Epithelial cell of esophagus (primary cell): ENCODE measurements at regions not wholly inside any gene's neighbourhood (a gene's known extent, or its start where the extent isn't known, plus 50 kb on each side); places are given as distances from the start of the nearest gene placed in this dataset.

Experiments
- DNase-seq: peaks from one replicate; pipeline ENCODE4 v3.0.0; 2010; ENCODE audit warnings: low read depth
- H3K4me3 ChIP-seq: 2 replicates; pipeline ENCODE4 v1.5.1; 2011; ENCODE audit warnings: mild to moderate bottlenecking, low read length, control low read depth
- TF ChIP-seq, protein P1 (sequence below): IDR thresholded peaks from 2 replicates; pipeline ENCODE4 v1.5.1; 2011; ENCODE audit warnings: low read depth, mild to moderate bottlenecking, low read length, control low read depth, inconsistent platforms; ENCODE audit not compliant: insufficient read depth; ENCODE audit errors: missing control alignments

DNA sequence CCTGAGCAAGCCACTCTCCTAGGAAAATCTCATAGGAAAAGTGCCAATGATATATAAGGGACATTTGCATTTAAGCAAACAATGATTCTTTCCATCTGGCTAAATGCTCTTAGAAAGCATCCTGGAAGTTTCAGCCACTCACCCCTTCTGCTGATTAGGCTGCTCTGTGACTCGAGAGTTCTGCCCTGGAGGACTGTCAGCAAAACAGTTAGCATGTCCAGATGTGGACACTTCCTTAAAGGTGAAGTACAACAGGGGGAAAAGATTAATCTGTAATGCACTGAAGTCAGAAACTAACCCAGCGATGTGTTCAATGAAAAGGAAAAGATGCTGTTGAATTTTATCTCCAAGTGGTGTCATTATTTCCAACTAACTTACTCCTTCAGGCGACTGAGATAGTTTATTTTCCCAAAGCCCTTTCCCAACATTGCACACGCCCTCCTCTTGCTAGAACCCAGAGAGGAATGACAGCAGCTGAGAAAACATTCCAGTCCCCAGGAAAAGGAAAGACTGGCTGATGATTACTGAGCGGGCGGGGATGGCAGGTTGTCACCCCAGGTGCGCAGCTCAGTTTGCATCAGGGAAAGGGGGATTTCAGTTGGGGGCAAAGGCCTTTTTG is 214.0 kb downstream of the SS18 start:
- DNase-seq, result no peak
- no peak overlapping the region for H3K4me3 ChIP-seq

DNA sequence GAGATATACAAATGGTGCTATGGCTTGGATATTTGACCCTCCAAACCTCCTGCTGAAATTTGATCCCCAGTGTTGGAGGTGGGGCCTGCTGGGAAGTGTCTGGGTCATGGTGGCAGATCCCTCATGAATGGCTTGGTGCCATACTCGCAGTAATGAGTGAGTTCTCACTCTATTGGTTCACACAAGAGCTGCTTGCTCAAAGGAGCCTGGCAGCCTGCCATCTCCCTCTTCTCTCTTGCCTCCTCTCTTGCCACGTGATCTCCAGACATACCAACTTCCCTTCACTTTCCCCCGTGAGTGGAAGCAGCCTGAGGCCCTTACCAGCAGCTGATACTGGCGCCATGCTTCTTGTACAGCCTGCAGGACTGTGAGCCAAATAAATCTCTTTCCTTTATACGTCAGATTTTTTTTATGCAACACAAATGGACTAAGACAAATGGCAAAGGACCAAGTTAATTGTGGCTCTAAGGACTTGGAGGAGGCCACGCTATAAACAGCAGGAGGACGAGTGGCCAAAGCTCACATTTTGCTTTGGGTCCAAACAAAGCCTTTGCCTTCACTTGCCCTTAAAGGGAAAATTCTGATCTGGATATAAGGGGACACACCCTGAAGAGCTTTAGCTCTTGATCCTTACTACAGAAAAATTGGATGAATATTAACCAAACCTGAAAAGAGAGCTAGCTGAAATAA is 214.7 kb downstream of the SS18 start:
- H3K4me3 ChIP-seq, result no peak overlapping the region
- TF ChIP-seq, protein P1, sequence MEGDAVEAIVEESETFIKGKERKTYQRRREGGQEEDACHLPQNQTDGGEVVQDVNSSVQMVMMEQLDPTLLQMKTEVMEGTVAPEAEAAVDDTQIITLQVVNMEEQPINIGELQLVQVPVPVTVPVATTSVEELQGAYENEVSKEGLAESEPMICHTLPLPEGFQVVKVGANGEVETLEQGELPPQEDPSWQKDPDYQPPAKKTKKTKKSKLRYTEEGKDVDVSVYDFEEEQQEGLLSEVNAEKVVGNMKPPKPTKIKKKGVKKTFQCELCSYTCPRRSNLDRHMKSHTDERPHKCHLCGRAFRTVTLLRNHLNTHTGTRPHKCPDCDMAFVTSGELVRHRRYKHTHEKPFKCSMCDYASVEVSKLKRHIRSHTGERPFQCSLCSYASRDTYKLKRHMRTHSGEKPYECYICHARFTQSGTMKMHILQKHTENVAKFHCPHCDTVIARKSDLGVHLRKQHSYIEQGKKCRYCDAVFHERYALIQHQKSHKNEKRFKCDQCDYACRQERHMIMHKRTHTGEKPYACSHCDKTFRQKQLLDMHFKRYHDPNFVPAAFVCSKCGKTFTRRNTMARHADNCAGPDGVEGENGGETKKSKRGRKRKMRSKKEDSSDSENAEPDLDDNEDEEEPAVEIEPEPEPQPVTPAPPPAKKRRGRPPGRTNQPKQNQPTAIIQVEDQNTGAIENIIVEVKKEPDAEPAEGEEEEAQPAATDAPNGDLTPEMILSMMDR, result no peak
- DNase-seq, result no peak

More for the DNA sequence above, 214.0 kb downstream of the SS18 start:
- TF ChIP-seq, protein P1, result no peak

DNA sequence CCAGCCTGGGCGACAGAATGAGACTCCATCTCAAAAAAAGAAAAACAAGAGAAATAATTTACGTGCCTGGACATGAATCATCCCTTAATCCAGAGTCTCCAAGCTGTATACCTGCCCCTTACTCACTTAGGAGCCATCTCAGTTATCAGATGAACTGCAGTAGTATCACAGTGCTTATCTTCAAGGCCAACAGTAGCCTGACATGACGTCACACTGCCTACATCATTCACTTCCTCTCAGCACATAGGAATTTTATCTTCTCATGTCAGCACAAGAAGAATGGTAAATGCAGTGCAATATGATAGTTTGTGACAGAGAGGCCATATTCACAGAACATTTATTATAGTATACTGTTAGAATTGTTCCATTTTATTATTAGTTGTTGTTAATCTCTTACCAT is 216.6 kb downstream of the SS18 start:
- TF ChIP-seq, protein P1, result no peak
- DNase-seq, result peak; percentile 4
- no peak overlapping the region for H3K4me3 ChIP-seq

DNA sequence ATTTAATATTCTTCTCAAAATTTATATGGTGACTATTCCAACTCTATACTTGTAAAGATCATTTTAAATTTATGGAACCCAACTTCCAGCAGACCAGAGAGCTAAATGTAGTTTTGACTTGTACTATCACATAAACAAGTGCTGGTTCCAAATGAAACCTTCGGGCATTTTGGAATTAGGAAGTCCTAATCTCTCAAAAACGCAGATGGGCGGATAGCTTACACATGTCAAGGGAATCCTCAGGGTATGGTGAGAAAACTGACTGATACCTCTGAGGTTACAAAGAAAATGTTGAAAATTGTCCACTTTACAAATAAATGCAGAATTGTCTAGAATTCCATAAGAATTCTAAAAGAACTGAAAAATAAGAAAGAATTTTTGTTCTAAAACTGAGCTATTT is 224.1 kb downstream of the SS18 start:
- TF ChIP-seq, protein P1, result no peak
- H3K4me3 ChIP-seq, result no peak overlapping the region
- no peak for DNase-seq

DNA sequence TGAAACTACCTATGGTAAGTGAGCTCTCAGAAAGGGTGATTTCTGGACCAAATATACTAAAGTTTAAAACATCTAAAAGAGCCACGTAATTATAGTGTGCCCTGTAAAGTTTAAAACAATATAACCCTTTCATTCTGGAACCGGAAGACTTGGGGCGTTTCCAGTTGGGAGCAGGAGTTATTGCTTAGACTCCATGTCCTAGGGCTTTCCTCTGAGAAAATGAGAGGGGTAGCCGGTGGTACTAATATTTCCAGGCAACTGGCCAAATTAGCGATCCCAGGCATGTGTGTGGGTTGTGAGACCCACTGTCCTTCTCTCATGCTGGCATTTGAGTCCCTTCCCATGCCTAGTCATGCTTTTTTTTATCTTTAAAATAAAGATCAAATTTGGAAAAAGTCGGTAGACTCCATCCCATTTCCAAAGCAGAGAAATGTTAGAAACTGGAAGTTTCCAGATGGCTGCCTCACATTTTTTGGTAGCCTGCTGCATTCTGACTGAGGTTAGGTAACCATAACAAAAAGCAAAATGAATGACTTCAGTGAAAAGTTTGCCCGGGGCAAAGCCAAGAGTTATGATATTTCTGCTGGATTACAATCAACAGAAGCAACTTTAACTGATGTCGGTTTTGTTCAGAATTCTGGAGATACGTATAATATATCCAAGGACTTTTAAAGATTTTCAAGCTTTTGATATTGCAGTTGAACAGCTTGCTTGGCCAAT is 227.4 kb downstream of the SS18 start:
- TF ChIP-seq, protein P1, result no peak
- H3K4me3 ChIP-seq, result no peak overlapping the region

DNA sequence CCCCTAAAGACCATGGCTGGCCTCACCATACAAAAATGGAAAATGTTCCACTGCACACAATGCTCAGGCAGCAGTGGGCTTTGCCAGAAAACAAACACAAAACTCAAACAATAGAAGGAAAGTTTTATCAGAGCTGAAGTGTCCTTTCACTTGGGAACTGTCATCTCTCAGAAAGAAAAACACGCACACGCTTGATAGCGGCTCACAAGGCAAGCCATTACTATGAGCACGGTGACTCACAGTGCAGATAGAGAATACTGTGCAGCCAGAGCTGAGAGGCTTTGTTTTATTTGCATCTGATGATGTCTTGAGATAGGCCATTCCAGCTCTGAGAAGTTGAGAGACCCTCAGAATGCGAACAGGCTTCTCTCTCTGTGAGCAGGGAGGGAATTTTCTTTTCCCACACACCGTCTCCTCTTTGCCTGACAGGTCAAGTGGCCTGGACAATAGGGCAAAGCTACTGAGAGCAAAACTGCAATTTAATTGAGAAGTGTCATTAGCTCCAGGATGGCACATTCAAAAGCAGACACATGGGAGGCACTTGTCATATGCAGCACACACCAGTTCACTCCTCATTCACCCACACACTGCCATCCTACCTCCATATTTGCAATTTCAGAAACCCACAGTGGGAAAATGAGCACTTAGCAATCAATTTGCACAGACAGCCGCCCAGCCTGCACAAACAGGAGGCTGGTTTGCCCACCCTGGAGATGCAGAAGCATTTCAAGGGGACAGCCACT is 236.6 kb downstream of the SS18 start:
- no peak overlapping the region for H3K4me3 ChIP-seq
- TF ChIP-seq, protein P1, result no peak
- no peak for DNase-seq

More for the DNA sequence above, 227.4 kb downstream of the SS18 start:
- no peak for DNase-seq
